Psoas muscle (tissue), 7 donors: ENCODE measurements at regions not wholly inside any gene's neighbourhood (a gene's known extent, or its start where the extent isn't known, plus 50 kb on each side); places are given as distances from the start of the nearest gene placed in this dataset.

Experiments
- ATAC-seq, 4 donors: fragments of 200-7000 bp; cut with Tn5 transposase; one replicate each; pipeline ENCODE4 v1.9.1; 2020; ENCODE audit warnings: moderate library complexity in 3 of 4, mild to moderate bottlenecking in 2 of 4
- DNase-seq, 2 donors: peaks; one replicate each; pipeline ENCODE4 v3.0.0-alpha.2; 2020
- H3K27ac ChIP-seq: fragments of 200-600 bp; one replicate; pipeline ENCODE4 v1.8.0; 2022
- H3K27me3 ChIP-seq, 3 donors: fragments of 200-600 bp in 1 of 3; one replicate each; pipeline versions ENCODE4 v1.6.1 to v1.8.0; 2013 to 2022; ENCODE audit warnings: low read length in 2 of 3, mild to moderate bottlenecking in 2 of 3, moderate library complexity in 1 of 3; ENCODE audit not compliant: insufficient read depth in 3 of 3
- H3K36me3 ChIP-seq, 2 donors: fragments of 200-600 bp in 1 of 2; one replicate each; pipeline versions ENCODE4 v1.6.1 to v1.8.0; 2013 to 2022; ENCODE audit warnings: low read depth in 1 of 2, mild to moderate bottlenecking in 1 of 2, moderate library complexity in 1 of 2; ENCODE audit not compliant: insufficient read depth in 1 of 2
- H3K4me1 ChIP-seq: fragments of 200-600 bp; one replicate; pipeline ENCODE4 v1.8.0; 2022
- H3K4me3 ChIP-seq: fragments of 200-600 bp; one replicate; pipeline ENCODE4 v1.8.0; 2022; ENCODE audit warnings: mild to moderate bottlenecking
- H3K9me3 ChIP-seq: fragments of 200-600 bp; one replicate; pipeline ENCODE4 v1.8.0; 2022
- CTCF ChIP-seq: fragments of 200-600 bp; IDR thresholded peaks from one replicate; pipeline ENCODE4 v1.8.0; 2022; ENCODE audit warnings: antibody characterized with exemption
- WGBS, 3 donors: extraction: QIAGEN DNeasy Blood & Tissue Kit; methylation state at CpG; one replicate each; pipeline versions ENCODE4 v1.1.6 to v1.1.7; 2013; 5-methylcytosine and 5-hydroxymethylcytosine counted together
- intact Hi-C, 2 donors: fragments of 100-400 bp; cut with DNase I; formaldehyde crosslinking; loops; one replicate each; pipeline versions ENCODE4 v1.11.0 to v1.14.2; 2022
- donor health status: healthy with polysubstance abuse.
- donor health status: DM: no; HTN: no; CAD: no; lungs with moderate emphysema.
- donor health status: Bipolar disorder and iron deficiency.
- donor health status: healthy.
- donor health status: DM: yes; HTN: yes; CAD: no.
- donor health status: DM: no; HTN: no; CAD: no.
- donor health status: DM: yes; HTN: yes; CAD: no.

- no peaks in the 10 kb centered on the region for H3K36me3 ChIP-seq
- no peak for ATAC-seq
- 85 to 92% (median 86%) methylated on average over 2 of the region's 2 CpGs for WGBS, 3 donors
- no peaks in the 10 kb centered on the region for H3K9me3 ChIP-seq
- H3K27me3 ChIP-seq: no peaks in the 10 kb centered on the region
- DNase-seq: no peak
- no peak for TF ChIP-seq CTCF
- H3K4me3 ChIP-seq: no peak overlapping the region
- H3K27ac ChIP-seq: no peak overlapping the region
- intact Hi-C loops: no loop called here
- H3K4me1 ChIP-seq: no peaks in the 10 kb centered on the region
Observed at GRCh38 chr10:53412651-53413050, 640.1 kb upstream of the MBL2 start.

GRCh38 chr10:53406532-53406931 is 633.9 kb upstream of the MBL2 start:
- H3K36me3 ChIP-seq: no peaks in the 10 kb centered on the region
- no peak for TF ChIP-seq CTCF
- ATAC-seq (no peak), DNase-seq (no peak)
- H3K4me3 ChIP-seq: no peak overlapping the region
- H3K9me3 ChIP-seq: no peaks in the 10 kb centered on the region
- H3K27me3 ChIP-seq: no peaks in the 10 kb centered on the region
- H3K4me1 ChIP-seq: no peaks in the 10 kb centered on the region
- intact Hi-C loops: no loop called here
- no peak overlapping the region for H3K27ac ChIP-seq
- WGBS, 3 donors: 73 to 79% (median 78%) methylated on average over 3 of the region's 3 CpGs

GRCh38 chr10:53403688-53404087 is 631.1 kb upstream of the MBL2 start:
- no peaks in the 10 kb centered on the region for H3K9me3 ChIP-seq
- no peak overlapping the region for H3K4me3 ChIP-seq
- H3K36me3 ChIP-seq: no peaks in the 10 kb centered on the region
- DNase-seq (peak; percentile 41 to 78), ATAC-seq (peak; percentile 84 to 99 (median 96))
- H3K4me1 ChIP-seq: no peaks in the 10 kb centered on the region
- no peaks in the 10 kb centered on the region for H3K27me3 ChIP-seq
- 6 to 10% (median 7%) methylated on average over 4 of the region's 4 CpGs for WGBS, 3 donors
- intact Hi-C loops: no loop called here
- no peak overlapping the region for H3K27ac ChIP-seq
- TF ChIP-seq CTCF: no peak

- intact Hi-C loops: no loop called here
- Histone ChIP-seq H3K9me3 (no peaks in the 10 kb centered on the region), H3K4me3 (no peak overlapping the region), H3K27ac (no peak overlapping the region), H3K36me3 (no peaks in the 10 kb centered on the region), H3K27me3 (no peaks in the 10 kb centered on the region), H3K4me1 (no peaks in the 10 kb centered on the region)
- no peak for ATAC-seq
- 76 to 84% (median 82%) methylated on average over 3 of the region's 3 CpGs for WGBS, 3 donors
- no peak for TF ChIP-seq CTCF
- no peak for DNase-seq
Observed at GRCh38 chr10:53402594-53402993, 630.0 kb upstream of the MBL2 start.

GRCh38 chr10:53401536-53401935 is 629.0 kb upstream of the MBL2 start:
- intact Hi-C loops: no loop called here
- no peak for DNase-seq
- no peaks in the 10 kb centered on the region for H3K36me3 ChIP-seq
- H3K27ac ChIP-seq: no peak overlapping the region
- TF ChIP-seq CTCF: no peak
- H3K4me1 ChIP-seq: no peaks in the 10 kb centered on the region
- ATAC-seq: no peak
- H3K27me3 ChIP-seq: no peaks in the 10 kb centered on the region
- no peaks in the 10 kb centered on the region for H3K9me3 ChIP-seq
- no peak overlapping the region for H3K4me3 ChIP-seq
